GM13977 (cell line): ENCODE measurements at regions not wholly inside any gene's neighbourhood (a gene's known extent, or its start where the extent isn't known, plus 50 kb on each side); places are given as distances from the start of the nearest gene placed in this dataset.

ENCODE experiments used
- DNase-seq: peaks from one replicate; pipeline ENCODE4 v3.0.0; 2012; ENCODE audit warnings: low spot score
- CTCF ChIP-seq: IDR thresholded peaks from 2 replicates; pipeline ENCODE4 v1.5.1; 2012; ENCODE audit warnings: mild to moderate bottlenecking, control low read depth; ENCODE audit not compliant: insufficient read depth; ENCODE audit errors: extremely low read depth, missing control alignments
- in situ Hi-C: fragments of 300-500 bp; cut with MboI; formaldehyde crosslinking; loops from one replicate; pipeline ENCODE4 v1.12.0; 2022; ENCODE audit warnings: low sequenced_read_pairs, low pct_unique_long_range_greater_than_20kb, mixed read lengths, inconsistent platforms; ENCODE audit not compliant: unreplicated experiment

GRCh38 chr7:36090976-36091873 is 61.8 kb upstream of the EEPD1 start:
- TF ChIP-seq CTCF, result no peak
- no peak for DNase-seq
- in situ Hi-C loops, result no loop called here

GRCh38 chr7:36091874-36092176 is 61.2 kb upstream of the EEPD1 start:
- no peak for TF ChIP-seq CTCF
- in situ Hi-C loops, result no loop called here
- no peak for DNase-seq

GRCh38 chr7:36092221-36092771 is 60.8 kb upstream of the EEPD1 start:
- no peak for TF ChIP-seq CTCF
- no peak for DNase-seq
- in situ Hi-C loops, result no loop called here

GRCh38 chr7:36096460-36097095 is 56.5 kb upstream of the EEPD1 start:
- no peak for DNase-seq
- TF ChIP-seq CTCF, result no peak

GRCh38 chr7:36098096-36098495 is 55.0 kb upstream of the EEPD1 start:
- in situ Hi-C loops, result no loop called here
- TF ChIP-seq CTCF, result no peak
- DNase-seq, result no peak

More at GRCh38 chr7:36096460-36097095, 56.5 kb upstream of the EEPD1 start:
- in situ Hi-C loops, result no loop called here

GRCh38 chr7:36100226-36100625 is 52.8 kb upstream of the EEPD1 start:
- DNase-seq, result no peak
- in situ Hi-C loops, result no loop called here
- no peak for TF ChIP-seq CTCF
